H1 (cell line): ENCODE measurements at regions not wholly inside any gene's neighbourhood (a gene's known extent, or its start where the extent isn't known, plus 50 kb on each side); places are given as distances from the start of the nearest gene placed in this dataset.

Experiments used
- CTCF ChIA-PET: fragments of 300-600 bp; sonication (Branson Sonifier 250); formaldehyde crosslinking; loops from one replicate; lab custom pipeline; 2021; ENCODE audit not compliant: partially characterized antibody; lab: Charles Lee
- POLR2A ChIA-PET: fragments of 300-600 bp; sonication (Branson Sonifier 250); formaldehyde crosslinking; loops from one replicate; lab custom pipeline; 2021; ENCODE audit warnings: inconsistent platforms; ENCODE audit not compliant: partially characterized antibody; lab: Charles Lee
- DNase-seq, 2 experiments: peaks; one replicate each; pipeline versions ENCODE4 v3.0.0 to v3.0.0-alpha.2; 2010 to 2022; ENCODE audit warnings: low spot score in 2 of 2, low read depth in 1 of 2, mixed read lengths in 1 of 2
- FAIRE-seq: peaks from 2 replicates; lab custom pipeline; 2011; peaks lifted over from hg19 to GRCh38; lab: Jason Lieb, UNC
- H2AFZ ChIP-seq: 2 replicates; pipeline ENCODE4 v1.8.1; 2012; ENCODE audit warnings: low read length, inconsistent platforms
- H2AK5ac ChIP-seq: 2 replicates; pipeline ENCODE4 v1.6.1; 2013; ENCODE audit warnings: low read depth, low read length
- H2BK120ac ChIP-seq: replicated peaks from 2 replicates; pipeline ENCODE3; 2013; ENCODE audit warnings: low read depth, low read length, inconsistent platforms
- H2BK12ac ChIP-seq: 2 replicates; pipeline ENCODE4 v1.6.1; 2013; ENCODE audit warnings: low read depth, low read length
- H2BK15ac ChIP-seq: 2 replicates; pipeline ENCODE4 v1.6.1; 2013; ENCODE audit warnings: low read length
- H2BK20ac ChIP-seq: 2 replicates; pipeline ENCODE4 v1.6.1; 2013; ENCODE audit warnings: low read length
- H2BK5ac ChIP-seq: 2 replicates; pipeline ENCODE4 v1.6.1; 2013; ENCODE audit warnings: low read depth, low read length
- H3K14ac ChIP-seq: 2 replicates; pipeline ENCODE4 v1.6.1; 2013; ENCODE audit warnings: inconsistent platforms; ENCODE audit not compliant: insufficient read length
- H3K18ac ChIP-seq: 2 replicates; pipeline ENCODE4 v1.6.1; 2013; ENCODE audit warnings: low read length; ENCODE audit errors: extremely low read depth
- H3K23ac ChIP-seq: 2 replicates; pipeline ENCODE4 v1.6.1; 2013; ENCODE audit warnings: inconsistent platforms; ENCODE audit not compliant: insufficient read length
- H3K23me2 ChIP-seq: 2 replicates; pipeline ENCODE4 v1.6.1; 2013; ENCODE audit warnings: low read depth, low read length
- H3K27ac ChIP-seq: 2 replicates; pipeline ENCODE4 v1.6.1; 2011; ENCODE audit warnings: low read depth, low read length, inconsistent platforms
- H3K27me3 ChIP-seq, 4 experiments: replicated peaks in 1 of 4; 1 replicate in 1 of 4; 2 replicates in 3 of 4; pipeline versions ENCODE4 v1.6.1 to v1.8.1; 2011 to 2013; ENCODE audit warnings: low read length in 3 of 4, mild to moderate bottlenecking in 3 of 4, inconsistent platforms in 2 of 4, mixed read lengths in 2 of 4, moderate library complexity in 1 of 4; ENCODE audit not compliant: control insufficient read depth in 3 of 4, insufficient read depth in 3 of 4; ENCODE audit errors: extremely low read depth in 1 of 4
- H3K36me3 ChIP-seq, 4 experiments: 2 replicates each; pipeline versions ENCODE4 v1.6.1 to v1.8.1; 2011 to 2013; ENCODE audit warnings: mild to moderate bottlenecking in 4 of 4, low read length in 3 of 4, moderate library complexity in 2 of 4, control low read depth in 1 of 4, inconsistent platforms in 1 of 4; ENCODE audit not compliant: insufficient read depth in 4 of 4, control insufficient read depth in 2 of 4
- H3K4ac ChIP-seq: replicated peaks from 2 replicates; pipeline ENCODE3; 2013; ENCODE audit warnings: low read length, low read depth, mixed read lengths, inconsistent platforms; ENCODE audit not compliant: insufficient read length
- H3K4me1 ChIP-seq, 4 experiments: replicated peaks in 1 of 4; 1 replicate in 1 of 4; 2 replicates in 3 of 4; pipeline versions ENCODE4 v1.6.1 to v1.8.1; 2011 to 2013; ENCODE audit warnings: low read length in 3 of 4, inconsistent platforms in 2 of 4, mixed read lengths in 1 of 4; ENCODE audit not compliant: insufficient read depth in 4 of 4, control insufficient read depth in 3 of 4
- H3K4me2 ChIP-seq, 2 experiments: 2 replicates each; pipeline versions ENCODE4 v1.6.1 to v1.8.1; 2011 to 2013; ENCODE audit warnings: low read depth in 2 of 2, low read length in 2 of 2, control low read depth in 1 of 2, inconsistent platforms in 1 of 2, mild to moderate bottlenecking in 1 of 2; ENCODE audit not compliant: insufficient read depth in 1 of 2
- H3K4me3 ChIP-seq, 4 experiments: fragments of 200-600, 300-600 bp in 1 of 4; sonication (generic), shearing (Covaris generic), sonication (Bioruptor Twin) in 1 of 4; 2 replicates each; pipeline versions ENCODE4 v1.5.1 to v1.8.1; 2011 to 2016; ENCODE audit warnings: low read length in 4 of 4, low read depth in 3 of 4, control low read depth in 2 of 4, inconsistent platforms in 2 of 4, mild to moderate bottlenecking in 2 of 4, mixed read lengths in 1 of 4, moderate library complexity in 1 of 4; ENCODE audit not compliant: insufficient read depth in 2 of 4; ENCODE audit errors: extremely low read depth in 1 of 4
- H3K56ac ChIP-seq: replicated peaks from 2 replicates; pipeline ENCODE3; 2013; ENCODE audit warnings: low read depth, mild to moderate bottlenecking, mixed read lengths, low read length, inconsistent platforms; ENCODE audit not compliant: insufficient read length
- H3K79me1 ChIP-seq: 2 replicates; pipeline ENCODE4 v1.6.1; 2013; ENCODE audit warnings: low read depth, low read length, control low read depth
- H3K79me2 ChIP-seq, 2 experiments: 2 replicates each; pipeline versions ENCODE4 v1.6.1 to v1.8.1; 2012 to 2013; ENCODE audit warnings: low read length in 2 of 2, mild to moderate bottlenecking in 2 of 2, inconsistent platforms in 1 of 2; ENCODE audit not compliant: insufficient read depth in 2 of 2, control insufficient read depth in 1 of 2
- H3K9ac ChIP-seq, 4 experiments: replicated peaks in 1 of 4; 1 replicate in 1 of 4; 2 replicates in 3 of 4; pipeline versions ENCODE4 v1.6.1 to v1.8.1; 2011 to 2013; ENCODE audit warnings: low read depth in 3 of 4, low read length in 3 of 4, control low read depth in 2 of 4, mild to moderate bottlenecking in 2 of 4, moderate library complexity in 2 of 4, inconsistent platforms in 1 of 4; ENCODE audit errors: extremely low read depth in 1 of 4
- H3K9me3 ChIP-seq, 2 experiments: 2 replicates each; pipeline versions ENCODE4 v1.6.1 to v1.8.1; 2012 to 2013; ENCODE audit warnings: mild to moderate bottlenecking in 2 of 2, moderate library complexity in 2 of 2, control low read depth in 1 of 2, inconsistent platforms in 1 of 2, low read depth in 1 of 2, low read length in 1 of 2, mixed read lengths in 1 of 2; ENCODE audit not compliant: insufficient read depth in 2 of 2
- H4K20me1 ChIP-seq, 2 experiments: replicated peaks in 1 of 2; 2 replicates each; pipeline versions ENCODE3 to v1.8.1; 2011 to 2013; ENCODE audit warnings: inconsistent platforms in 2 of 2, low read length in 2 of 2, mild to moderate bottlenecking in 1 of 2; ENCODE audit not compliant: insufficient read depth in 2 of 2, control insufficient read depth in 1 of 2
- H4K5ac ChIP-seq: 2 replicates; pipeline ENCODE4 v1.6.1; 2013; ENCODE audit warnings: low read length, low read depth, mixed read lengths, inconsistent platforms; ENCODE audit not compliant: insufficient read length
- H4K8ac ChIP-seq: 2 replicates; pipeline ENCODE4 v1.8.0; 2013; ENCODE audit warnings: mild to moderate bottlenecking, moderate library complexity, low read length, inconsistent platforms; ENCODE audit not compliant: insufficient read depth; ENCODE audit errors: extremely low read depth
- H4K91ac ChIP-seq: replicated peaks from 2 replicates; pipeline ENCODE3; 2013; ENCODE audit warnings: low read length, mixed read lengths, inconsistent platforms; ENCODE audit not compliant: insufficient read length
- CEBPB ChIP-seq: IDR thresholded peaks from 2 replicates; pipeline ENCODE4 v1.6.1; 2012; ENCODE audit warnings: low read depth, low read length
- CTBP2 ChIP-seq: IDR thresholded peaks from 2 replicates; pipeline ENCODE4 v1.7.0; 2011; ENCODE audit warnings: borderline replicate concordance, mild to moderate bottlenecking, moderate library complexity, mixed read lengths, low read length; ENCODE audit not compliant: insufficient read depth, insufficient read length
- EP300 ChIP-seq, 2 experiments: IDR thresholded peaks; 1 replicate in 1 of 2; 2 replicates in 1 of 2; pipeline ENCODE4 v1.6.1; 2011 to 2012; ENCODE audit warnings: low read depth in 2 of 2, low read length in 2 of 2, mild to moderate bottlenecking in 2 of 2, borderline replicate concordance in 1 of 2, inconsistent platforms in 1 of 2, moderate library complexity in 1 of 2
- NANOG ChIP-seq: IDR thresholded peaks from 2 replicates; pipeline ENCODE4 v1.6.1; 2011; ENCODE audit warnings: low read length, low read depth, mild to moderate bottlenecking, inconsistent platforms; ENCODE audit not compliant: insufficient read depth, poor library complexity, severe bottlenecking
- RFX5 ChIP-seq: IDR thresholded peaks from 2 replicates; pipeline ENCODE4 v1.6.1; 2011; ENCODE audit warnings: low read depth, low read length, improper control_type of control experiment, borderline replicate concordance
- SIN3A ChIP-seq, 2 experiments: IDR thresholded peaks in 1 of 2; conservative IDR thresholded peaks in 1 of 2; 2 replicates each; pipeline ENCODE4 v1.6.1; 2011 to 2012; ENCODE audit warnings: low read length in 2 of 2, improper control_type of control experiment in 1 of 2, low read depth in 1 of 2, mild to moderate bottlenecking in 1 of 2
- SRF ChIP-seq: IDR thresholded peaks from 2 replicates; pipeline ENCODE4 v1.6.1; 2011; ENCODE audit warnings: mild to moderate bottlenecking, low read depth, low read length, moderate library complexity
- TEAD4 ChIP-seq: IDR thresholded peaks from 2 replicates; pipeline ENCODE4 v1.6.1; 2012; ENCODE audit warnings: low read depth, low read length, inconsistent platforms, mixed read lengths
- YY1 ChIP-seq: IDR thresholded peaks from 2 replicates; pipeline ENCODE4 v1.6.1; 2011; ENCODE audit warnings: low read depth, mild to moderate bottlenecking, low read length
- WGBS, 2 experiments: shearing (Covaris generic) in 1 of 2; methylation state at CpG; one replicate each; pipeline versions ENCODE4 v1.1.6 to v1.1.7; 2013 to 2015; ENCODE audit warnings: low lambda C conversion rate in 2 of 2, mixed read lengths in 2 of 2, inconsistent platforms in 1 of 2, low coverage in 1 of 2, missing lambda C conversion rate in 1 of 2; ENCODE audit not compliant: insufficient replicate concordance in 2 of 2, insufficient coverage in 1 of 2, insufficient read length in 1 of 2; ENCODE audit errors: extremely low coverage in 1 of 2, missing lambda C conversion rate in 1 of 2; 5-methylcytosine and 5-hydroxymethylcytosine counted together
- TF ChIP-seq, protein P1 (sequence below): IDR thresholded peaks from 2 replicates; pipeline ENCODE4 v1.6.1; 2012; ENCODE audit warnings: inconsistent platforms
- TF ChIP-seq, protein P2 (sequence below): IDR thresholded peaks from 2 replicates; pipeline ENCODE4 v1.6.1; 2012; ENCODE audit warnings: low read length, inconsistent platforms

DNA sequence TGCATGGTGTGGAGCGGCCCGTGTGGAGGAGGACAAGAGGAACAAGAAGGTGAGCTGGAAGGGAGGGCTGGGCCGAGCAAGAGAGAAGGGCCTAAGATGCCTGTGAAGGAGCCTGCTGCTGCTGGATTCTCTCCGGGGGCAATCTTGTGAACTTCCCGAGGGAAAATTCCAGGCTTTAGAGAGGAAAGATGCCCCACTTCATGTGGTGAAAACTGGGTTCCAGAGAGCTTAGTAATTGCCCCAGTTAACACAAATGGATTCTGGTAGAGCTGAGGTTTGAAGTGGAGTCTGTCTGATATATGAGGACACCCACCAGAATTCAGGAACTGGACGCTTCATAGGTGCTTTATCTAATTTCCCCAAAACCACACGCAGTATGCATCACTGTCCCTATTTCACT lies 114.1 kb upstream of the ZMIZ1 start:
- CTCF ChIA-PET, result interaction anchor here (0.9 to 2.6 kb wide), 7 partner anchors 9 to 240 kb away, joined by 3 to 9 read pairs (median 3); no protein-coding TSS in a partner anchor
- POLR2A ChIA-PET, result interaction anchor here (0.5 to 1.7 kb wide), 3 partner anchors 9 to 61 kb away, joined by 3 to 4 read pairs (median 4); no protein-coding TSS in a partner anchor

More for the DNA sequence above, 114.1 kb upstream of the ZMIZ1 start:
- no peak overlapping the region for H3K9ac ChIP-seq
- no peak overlapping the region for H3K56ac ChIP-seq
- no peaks in the 10 kb centered on the region for H4K20me1 ChIP-seq
- no peak overlapping the region for H3K18ac ChIP-seq
- no peak overlapping the region for H2AFZ ChIP-seq
- H2BK120ac ChIP-seq, result no peak overlapping the region
- no peak overlapping the region for H4K5ac ChIP-seq
- 86% methylated on average over 7 of the region's 7 CpGs; no CpG with 5 or more reads in 1 of the 2 experiments for WGBS, 2 experiments
- no peaks in the 10 kb centered on the region for H3K9me3 ChIP-seq
- H2BK12ac ChIP-seq, result no peak overlapping the region
- no peak overlapping the region for H2BK20ac ChIP-seq
- no peak for DNase-seq
- no peaks in the 10 kb centered on the region; a peak in 1 of 7 replicates for H3K27me3 ChIP-seq
- H3K4ac ChIP-seq, result no peak overlapping the region
- no peak overlapping the region for H3K4me2 ChIP-seq
- H3K36me3 ChIP-seq, result no peaks in the 10 kb centered on the region
- H4K91ac ChIP-seq, result no peak overlapping the region
- H3K27ac ChIP-seq, result no peak overlapping the region
- no peak for FAIRE-seq
- H3K4me3 ChIP-seq, result no peak overlapping the region
- no peak overlapping the region for H2BK15ac ChIP-seq
- no peaks in the 10 kb centered on the region for H3K79me1 ChIP-seq
- H2AK5ac ChIP-seq, result no peak overlapping the region
- no peak overlapping the region for H3K14ac ChIP-seq
- no peaks in the 10 kb centered on the region for H3K4me1 ChIP-seq
- no peak overlapping the region for H3K23ac ChIP-seq
- H2BK5ac ChIP-seq, result no peak overlapping the region
- no peaks in the 10 kb centered on the region for H3K79me2 ChIP-seq
- no peak for TF ChIP-seq EP300 (IDR thresholded peaks at IDR 0.05; ENCODE audit: borderline replicate concordance in 1 of 2, low read depth in 2 of 2, low read length in 2 of 2)
- TF ChIP-seq SRF, result no peak
- TF ChIP-seq TEAD4, result no peak
- no peak for TF ChIP-seq CTBP2
- TF ChIP-seq, protein P1, sequence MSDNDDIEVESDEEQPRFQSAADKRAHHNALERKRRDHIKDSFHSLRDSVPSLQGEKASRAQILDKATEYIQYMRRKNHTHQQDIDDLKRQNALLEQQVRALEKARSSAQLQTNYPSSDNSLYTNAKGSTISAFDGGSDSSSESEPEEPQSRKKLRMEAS, result no peak
- no peak for TF ChIP-seq SIN3A (conservative IDR thresholded peaks at IDR 0.05 in 1 of 2, IDR thresholded peaks at IDR 0.05 in 1 of 2; ENCODE audit: low read depth in 1 of 2, low read length in 2 of 2)
- TF ChIP-seq YY1, result no peak
- no peak for TF ChIP-seq NANOG
- TF ChIP-seq, protein P2, sequence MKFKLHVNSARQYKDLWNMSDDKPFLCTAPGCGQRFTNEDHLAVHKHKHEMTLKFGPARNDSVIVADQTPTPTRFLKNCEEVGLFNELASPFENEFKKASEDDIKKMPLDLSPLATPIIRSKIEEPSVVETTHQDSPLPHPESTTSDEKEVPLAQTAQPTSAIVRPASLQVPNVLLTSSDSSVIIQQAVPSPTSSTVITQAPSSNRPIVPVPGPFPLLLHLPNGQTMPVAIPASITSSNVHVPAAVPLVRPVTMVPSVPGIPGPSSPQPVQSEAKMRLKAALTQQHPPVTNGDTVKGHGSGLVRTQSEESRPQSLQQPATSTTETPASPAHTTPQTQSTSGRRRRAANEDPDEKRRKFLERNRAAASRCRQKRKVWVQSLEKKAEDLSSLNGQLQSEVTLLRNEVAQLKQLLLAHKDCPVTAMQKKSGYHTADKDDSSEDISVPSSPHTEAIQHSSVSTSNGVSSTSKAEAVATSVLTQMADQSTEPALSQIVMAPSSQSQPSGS, result no peak
- TF ChIP-seq CEBPB, result no peak
- TF ChIP-seq RFX5, result no peak
- H4K8ac ChIP-seq, result no peak overlapping the region
- H3K23me2 ChIP-seq, result peaks cover 5% of the 10 kb centered on the region; the same call in 1 of the 2 replicates
